B cell (primary cell): ENCODE measurements at regions not wholly inside any gene's neighbourhood (a gene's known extent, or its start where the extent isn't known, plus 50 kb on each side); places are given as distances from the start of the nearest gene placed in this dataset.

Experiments used
- ATAC-seq: fragments of 200-7000 bp; cut with Tn5 transposase; one replicate; pipeline ENCODE4 v1.10.0; 2021; ENCODE audit warnings: low read depth, mild to moderate bottlenecking, moderate number of reproducible peaks, moderate library complexity
- CTCF ChIA-PET: fragments of 350-600 bp; sonication (Branson Sonifier 250); formaldehyde crosslinking; loops from one replicate; lab custom pipeline; 2021; ENCODE audit warnings: antibody characterized with exemption, inconsistent platforms; lab: Charles Lee
- POLR2A ChIA-PET: fragments of 350-600 bp; sonication (Branson Sonifier 250); formaldehyde crosslinking; loops from one replicate; lab custom pipeline; 2021; ENCODE audit warnings: antibody characterized with exemption; lab: Charles Lee
- DNase-seq: peaks from one replicate; pipeline ENCODE4 v3.0.0; 2013
- H2AFZ ChIP-seq: 2 replicates; pipeline ENCODE4 v1.6.1; 2012; ENCODE audit warnings: mild to moderate bottlenecking, low read depth, low read length; ENCODE audit not compliant: insufficient read depth, poor library complexity, severe bottlenecking
- H3K27ac ChIP-seq, 2 donors: 1 replicate in 1 of 2; 2 replicates in 1 of 2; pipeline ENCODE4 v1.5.1; 2012 to 2013; ENCODE audit warnings: low read length in 2 of 2, mild to moderate bottlenecking in 2 of 2, moderate library complexity in 1 of 2
- H3K27me3 ChIP-seq, 4 experiments: fragments of 200-600 bp in 1 of 4; sonication (generic) in 1 of 4; replicated peaks in 1 of 4; 1 replicate in 2 of 4; 2 replicates in 2 of 4; pipeline versions ENCODE4 v1.6.1 to v1.7.0; 2013 to 2016; ENCODE audit warnings: low read length in 3 of 4, mild to moderate bottlenecking in 2 of 4, mixed read lengths in 1 of 4, moderate library complexity in 1 of 4; ENCODE audit not compliant: insufficient read depth in 4 of 4, control insufficient read depth in 3 of 4; ENCODE audit errors: control extremely low read depth in 1 of 4
- H3K36me3 ChIP-seq, 2 experiments: replicated peaks in 1 of 2; 1 replicate in 1 of 2; 2 replicates in 1 of 2; pipeline versions ENCODE4 v1.6.1 to v1.7.1; 2013; ENCODE audit warnings: low read length in 1 of 2; ENCODE audit not compliant: insufficient read depth in 2 of 2, control insufficient read depth in 1 of 2; ENCODE audit errors: control extremely low read depth in 1 of 2, extremely low read depth in 1 of 2
- H3K4me1 ChIP-seq, 2 donors: fragments of 200-600 bp in 1 of 2; sonication (generic) in 1 of 2; 1 replicate in 1 of 2; 2 replicates in 1 of 2; pipeline versions ENCODE4 v1.5.1 to v1.6.1; 2013 to 2017; ENCODE audit warnings: low read length in 2 of 2; ENCODE audit not compliant: control insufficient read depth in 2 of 2, insufficient read depth in 2 of 2
- H3K4me2 ChIP-seq: replicated peaks from 2 replicates; pipeline ENCODE3; 2012; ENCODE audit warnings: mild to moderate bottlenecking, low read depth, low read length; ENCODE audit not compliant: poor library complexity, severe bottlenecking
- H3K4me3 ChIP-seq, 5 experiments: fragments of 200-600 bp in 1 of 5; sonication (generic) in 1 of 5; 1 replicate in 3 of 5; 2 replicates in 2 of 5; pipeline versions ENCODE4 v1.5.1 to v1.7.0; 2011 to 2016; ENCODE audit warnings: low read length in 4 of 5, mild to moderate bottlenecking in 4 of 5, low read depth in 2 of 5, control low read depth in 1 of 5, moderate library complexity in 1 of 5; ENCODE audit not compliant: insufficient read depth in 1 of 5; ENCODE audit errors: control extremely low read depth in 1 of 5, extremely low read depth in 1 of 5
- H3K79me2 ChIP-seq: fragments of 200-600 bp; sonication (generic); one replicate; pipeline ENCODE4 v1.6.0; 2016; ENCODE audit warnings: low read length; ENCODE audit not compliant: control insufficient read depth, insufficient read depth
- H3K9ac ChIP-seq: fragments of 200-600 bp; sonication (generic); 2 replicates; pipeline ENCODE4 v1.6.1; 2017; ENCODE audit warnings: mild to moderate bottlenecking, low read length, moderate library complexity
- H3K9me3 ChIP-seq, 3 donors: one replicate each; pipeline versions ENCODE4 v1.6.1 to v1.7.1; 2013; ENCODE audit warnings: low read length in 2 of 3; ENCODE audit not compliant: control insufficient read depth in 2 of 3, insufficient read depth in 1 of 3; ENCODE audit errors: control extremely low read depth in 1 of 3
- H4K20me1 ChIP-seq: 2 replicates; pipeline ENCODE4 v1.6.0; 2012; ENCODE audit warnings: mild to moderate bottlenecking, low read length; ENCODE audit not compliant: insufficient read depth, control insufficient read depth, poor library complexity, severe bottlenecking
- H3K27ac Mint-ChIP-seq: one replicate; pipeline ENCODE4 v1.8.0; 2021; ENCODE audit warnings: mixed read lengths
- H3K27me3 Mint-ChIP-seq: one replicate; pipeline ENCODE4 v1.8.0; 2021; ENCODE audit warnings: mixed read lengths
- H3K4me1 Mint-ChIP-seq: one replicate; pipeline ENCODE4 v1.8.0; 2021; ENCODE audit warnings: mixed read lengths
- H3K4me3 Mint-ChIP-seq: one replicate; pipeline ENCODE4 v1.8.0; 2021; ENCODE audit warnings: mixed read lengths
- H3K9me3 Mint-ChIP-seq: one replicate; pipeline ENCODE4 v1.8.0; 2022; ENCODE audit warnings: mixed read lengths; ENCODE audit not compliant: insufficient read depth
- CTCF ChIP-seq: fragments of 200-600 bp; IDR thresholded peaks from one replicate; pipeline ENCODE4 v1.8.0; 2022; ENCODE audit warnings: antibody characterized with exemption, mild to moderate bottlenecking
- EZH2 ChIP-seq: IDR thresholded peaks from 2 replicates; pipeline ENCODE4 v1.6.1; 2012; ENCODE audit warnings: borderline replicate concordance, low read depth, mild to moderate bottlenecking, moderate library complexity, low read length; ENCODE audit not compliant: insufficient read depth, poor library complexity, severe bottlenecking
- WGBS: methylation state at CpG from one replicate; pipeline ENCODE4 v1.1.5; 2013; ENCODE audit warnings: missing lambda C conversion rate; ENCODE audit not compliant: insufficient coverage; 5-methylcytosine and 5-hydroxymethylcytosine counted together
- intact Hi-C: fragments of 100-400 bp; cut with micrococcal nuclease; formaldehyde crosslinking; loops from one replicate; pipeline ENCODE4 v1.10.0; 2022

DNA sequence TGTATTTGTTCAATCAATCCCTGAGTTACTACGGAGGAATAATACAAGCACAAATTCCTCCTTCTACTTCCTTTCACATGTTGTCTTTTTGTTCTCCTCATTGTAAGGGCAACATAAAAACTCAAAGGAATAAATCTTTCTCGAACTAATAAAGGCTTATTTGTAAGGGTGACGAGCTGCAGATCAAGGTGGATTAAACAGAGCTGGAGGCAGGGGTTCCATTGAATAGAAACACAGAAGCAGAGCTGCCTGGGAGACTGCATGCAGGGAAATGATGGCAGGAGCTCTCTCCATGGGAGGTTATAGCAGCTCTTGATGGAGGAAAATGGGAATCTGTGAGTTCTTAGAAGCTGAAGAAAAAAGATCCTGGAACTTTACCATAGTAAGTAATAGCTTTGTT is 160.2 kb downstream of the CYYR1 start:
- H3K27ac ChIP-seq: no peak overlapping the region
- DNase-seq (no peak), ATAC-seq (no peak)
- H3K27me3 Mint-ChIP-seq: no peaks in the 10 kb centered on the region
- H3K27me3 ChIP-seq: no peaks in the 10 kb centered on the region
- H3K9me3 ChIP-seq: no peaks in the 10 kb centered on the region
- TF ChIP-seq EZH2 (no peak), CTCF (no peak)
- no peak overlapping the region for H2AFZ ChIP-seq
- CTCF ChIA-PET: no interaction called here
- no peak overlapping the region for H3K9ac ChIP-seq
- no peaks in the 10 kb centered on the region for H3K4me1 ChIP-seq
- H3K9me3 Mint-ChIP-seq: no peaks in the 10 kb centered on the region
- POLR2A ChIA-PET: no interaction called here
- H3K79me2 ChIP-seq: no peaks in the 10 kb centered on the region
- H4K20me1 ChIP-seq: no peaks in the 10 kb centered on the region
- H3K4me3 ChIP-seq: no peak overlapping the region
- H3K27ac Mint-ChIP-seq: no peak overlapping the region
- H3K36me3 ChIP-seq: no peaks in the 10 kb centered on the region
- H3K4me2 ChIP-seq: no peak overlapping the region
- H3K4me1 Mint-ChIP-seq: no peaks in the 10 kb centered on the region
- intact Hi-C loops: no loop called here
- 79% methylated on average over 2 of the region's 3 CpGs for WGBS
- H3K4me3 Mint-ChIP-seq: no peak overlapping the region

DNA sequence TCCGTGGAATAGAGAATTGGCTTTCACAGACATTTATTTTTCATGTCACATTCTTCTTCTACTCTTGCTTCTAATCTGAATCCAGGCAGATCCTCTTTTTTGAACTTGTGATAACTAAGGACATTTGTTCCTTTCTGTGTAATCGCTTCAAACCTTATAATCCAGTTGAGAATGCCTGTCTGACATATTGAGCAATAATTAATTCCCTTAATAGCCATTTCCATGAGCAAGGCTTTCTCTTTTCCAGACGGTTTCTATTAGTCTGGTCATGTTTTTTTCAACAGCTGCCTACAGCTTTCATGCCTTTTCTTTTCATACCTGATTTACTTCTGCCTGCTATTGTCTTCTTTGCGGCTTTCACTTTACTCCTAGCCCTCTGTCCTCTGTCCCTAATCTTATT is 163.4 kb downstream of the CYYR1 start:
- ChIA-PET CTCF (no interaction called here), POLR2A (no interaction called here)
- DNase-seq (no peak), ATAC-seq (no peak)
- no peak overlapping the region for H3K4me3 ChIP-seq
- H3K4me2 ChIP-seq: no peak overlapping the region
- no peak overlapping the region for H3K4me3 Mint-ChIP-seq
- no peak overlapping the region for H3K27ac ChIP-seq
- WGBS: 62% methylated on average over 2 of the region's 4 CpGs
- H3K9me3 Mint-ChIP-seq: no peaks in the 10 kb centered on the region
- intact Hi-C loops: no loop called here
- H3K79me2 ChIP-seq: no peaks in the 10 kb centered on the region
- TF ChIP-seq CTCF: no peak
- TF ChIP-seq EZH2: no peak
- H3K27ac Mint-ChIP-seq: no peak overlapping the region
- H3K9ac ChIP-seq: no peak overlapping the region
- H2AFZ ChIP-seq: no peak overlapping the region
- H3K4me1 ChIP-seq: no peaks in the 10 kb centered on the region
- peaks cover 3% of the 10 kb centered on the region for H3K4me1 Mint-ChIP-seq
- no peaks in the 10 kb centered on the region for H3K27me3 ChIP-seq
- no peaks in the 10 kb centered on the region for H3K27me3 Mint-ChIP-seq
- H4K20me1 ChIP-seq: no peaks in the 10 kb centered on the region
- H3K36me3 ChIP-seq: no peaks in the 10 kb centered on the region
- H3K9me3 ChIP-seq: no peaks in the 10 kb centered on the region
